ENCODE measurements at regions not wholly inside any gene's neighbourhood (a gene's known extent, or its start where the extent isn't known, plus 50 kb on each side); places are given as distances from the start of the nearest gene placed in this dataset.

DNA sequence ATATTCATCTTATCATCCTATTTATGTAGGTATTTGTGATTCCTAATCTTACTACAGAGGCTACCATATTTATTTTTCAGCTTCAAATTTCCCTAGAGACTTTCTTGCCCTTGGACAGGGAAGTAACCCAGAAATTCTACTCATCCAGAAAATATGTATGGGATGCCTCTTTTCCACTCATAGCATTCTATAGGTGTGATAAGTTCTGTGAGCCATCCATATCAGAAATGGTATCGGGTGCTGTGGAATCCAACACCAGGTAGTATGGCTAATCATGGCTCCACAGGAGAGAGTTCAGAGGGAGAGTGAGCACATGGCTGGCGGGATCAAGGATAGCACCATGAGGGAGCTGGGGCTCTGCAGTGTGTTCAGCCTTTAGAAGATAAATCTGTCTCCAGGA is 349.3 kb upstream of the ACTBL2 start:
- no peak for DNase-seq (ENCODE audit: low read depth in 2 of 3, low spot score in 2 of 3)

DNA sequence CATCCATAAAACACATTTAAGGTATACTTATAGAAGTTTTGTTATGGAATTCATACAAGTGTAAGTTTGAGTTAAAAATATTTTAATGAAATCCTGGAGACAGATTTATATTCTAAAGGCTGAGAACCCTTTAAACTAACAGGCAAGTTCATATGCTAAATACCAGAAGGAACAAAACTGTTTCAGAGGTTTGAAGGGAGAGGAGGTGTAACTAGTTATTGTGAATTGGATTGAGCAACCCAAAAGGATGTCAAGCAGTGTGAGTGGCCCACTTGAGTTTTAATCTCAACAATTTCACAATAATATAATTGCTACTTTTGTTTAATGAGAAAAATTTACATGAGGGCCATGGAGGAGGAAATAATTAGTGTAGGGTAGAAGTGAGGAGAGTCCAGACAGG is 348.5 kb upstream of the ACTBL2 start:
- no peak for DNase-seq (ENCODE audit: low read depth in 2 of 3, low spot score in 2 of 3)

DNA sequence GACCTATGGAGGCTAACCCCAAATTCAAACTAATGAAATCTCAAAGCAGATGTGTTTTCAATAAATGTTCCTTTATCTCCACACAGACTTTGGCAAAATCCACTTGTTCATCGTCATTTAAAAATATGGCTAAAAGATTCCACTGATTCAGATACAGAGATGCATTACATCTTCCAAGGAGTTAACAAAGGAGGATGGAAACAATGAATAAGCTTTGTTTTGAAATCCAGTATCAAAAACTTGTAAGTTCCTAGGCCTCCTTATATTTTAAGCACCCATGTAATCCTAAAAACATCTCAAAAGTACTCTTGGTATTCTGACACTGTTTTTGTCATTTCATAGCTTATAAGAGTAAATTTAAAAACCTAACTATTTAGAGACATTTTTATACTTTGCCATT is 345.6 kb upstream of the ACTBL2 start:
- no peak for DNase-seq (ENCODE audit: low read depth in 2 of 3, low spot score in 2 of 3)

GRCh38 chr5:57825031-57825686 is 342.5 kb upstream of the ACTBL2 start:
- no peak for DNase-seq (ENCODE audit: low read depth in 2 of 3, low spot score in 2 of 3)

- DNase-seq (ENCODE audit: low read depth in 2 of 3, low spot score in 2 of 3): no peak
Measured at GRCh38 chr5:57824623-57825022, 342.0 kb upstream of the ACTBL2 start.

DNA sequence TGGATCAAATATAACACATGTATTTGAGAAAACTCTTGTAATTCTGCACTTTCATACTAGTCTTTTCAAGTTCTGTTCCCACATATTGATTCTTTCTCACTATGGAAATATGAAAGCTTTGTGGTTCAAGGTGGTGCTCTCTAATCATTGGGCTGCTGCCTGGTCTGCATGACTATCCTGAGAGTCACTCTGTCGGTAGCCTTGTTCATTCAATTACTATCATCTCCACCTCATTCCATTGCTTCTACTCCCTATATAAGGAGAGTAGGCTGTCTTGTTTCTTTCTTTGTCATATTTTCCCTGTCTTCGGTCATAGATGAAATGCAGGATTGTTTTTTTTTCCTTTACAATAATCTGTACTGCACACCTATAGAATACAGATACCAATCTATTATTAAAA is 341.4 kb upstream of the ACTBL2 start:
- no peak for DNase-seq (ENCODE audit: low read depth in 2 of 3, low spot score in 2 of 3)

- no peak for DNase-seq (ENCODE audit: low read depth in 2 of 3, low spot score in 2 of 3)
Measured at GRCh38 chr5:57822651-57823050, 340.0 kb upstream of the ACTBL2 start.

GRCh38 chr5:57818397-57818796 is 335.8 kb upstream of the ACTBL2 start:
- no peak for DNase-seq (ENCODE audit: low read depth in 2 of 3, low spot score in 2 of 3)

GRCh38 chr5:57817924-57818323 is 335.3 kb upstream of the ACTBL2 start:
- no peak for DNase-seq (ENCODE audit: low read depth in 2 of 3, low spot score in 2 of 3)

DNA sequence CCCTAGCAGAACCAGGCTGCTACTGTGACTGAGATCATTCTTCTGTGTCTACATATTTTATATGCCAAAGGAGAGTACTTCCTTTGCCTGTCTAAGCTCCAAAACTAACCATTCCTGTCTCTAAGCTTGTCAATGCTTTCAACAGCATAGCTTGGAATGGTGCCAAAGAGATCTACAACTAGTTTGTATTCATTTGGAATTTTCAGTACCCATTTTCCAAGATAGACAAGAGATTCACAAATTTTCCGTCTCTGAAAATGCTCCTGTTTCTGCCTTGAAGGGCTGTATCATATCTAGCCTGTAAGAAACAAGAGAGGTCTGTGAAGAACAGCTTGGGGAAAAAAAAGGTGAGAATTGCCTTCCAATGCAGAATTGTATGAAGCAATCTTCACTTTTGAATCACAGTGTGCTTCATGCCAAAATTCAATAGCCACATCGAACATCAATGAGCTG is 334.4 kb upstream of the ACTBL2 start:
- DNase-seq (ENCODE audit: low read depth in 2 of 3, low spot score in 2 of 3): no peak

GRCh38 chr5:57816108-57816507 is 333.5 kb upstream of the ACTBL2 start:
- no peak for DNase-seq (ENCODE audit: low read depth in 2 of 3, low spot score in 2 of 3)

DNA sequence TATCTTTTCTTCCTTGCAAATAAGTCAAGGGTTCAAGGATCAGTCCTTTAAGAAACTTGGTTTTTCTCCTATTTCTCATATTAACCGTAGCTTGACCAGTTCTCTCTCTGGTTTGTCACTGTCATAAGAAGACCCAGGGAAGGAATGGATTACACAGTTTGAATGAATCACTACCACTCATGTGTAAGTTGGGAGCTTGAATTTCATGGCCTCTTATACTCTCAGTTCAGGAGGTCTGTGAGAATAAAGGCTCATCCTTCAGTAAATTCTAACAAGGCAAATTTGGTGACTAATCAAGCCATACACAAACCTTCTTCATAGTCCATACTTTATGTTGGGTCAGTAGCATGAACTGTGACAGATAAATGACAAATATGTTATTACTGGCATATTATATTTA is 323.1 kb upstream of the ACTBL2 start:
- DNase-seq (ENCODE audit: low read depth in 2 of 3, low spot score in 2 of 3): no peak

- DNase-seq (ENCODE audit: low read depth in 2 of 3, low spot score in 2 of 3): no peak
Measured at GRCh38 chr5:57805170-57805569, 322.6 kb upstream of the ACTBL2 start.

- no peak for DNase-seq (ENCODE audit: low read depth in 2 of 3, low spot score in 2 of 3)
Measured at GRCh38 chr5:57804505-57804904, 321.9 kb upstream of the ACTBL2 start.

GRCh38 chr5:57804007-57804444 is 321.4 kb upstream of the ACTBL2 start:
- DNase-seq (ENCODE audit: low read depth in 2 of 3, low spot score in 2 of 3): no peak

DNA sequence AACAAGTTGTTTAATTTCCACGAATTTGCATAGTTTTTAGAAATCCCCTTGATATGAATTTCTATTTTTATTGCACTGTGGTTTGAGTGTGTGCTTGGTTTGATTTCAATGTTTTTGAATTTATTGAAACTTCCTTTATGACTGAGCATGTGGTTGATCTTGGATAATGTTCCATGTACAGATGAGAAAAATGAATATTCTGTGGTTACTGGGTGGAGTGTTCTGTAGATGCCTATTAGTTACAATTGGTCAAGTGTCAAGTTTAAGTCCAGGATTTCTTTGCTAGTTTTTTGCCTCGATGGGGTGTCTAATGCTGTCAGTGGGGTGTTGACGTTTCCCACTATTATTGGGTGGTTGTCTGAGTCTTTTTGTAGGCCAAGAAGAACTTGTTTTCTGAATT is 319.5 kb upstream of the ACTBL2 start:
- no peak for DNase-seq (ENCODE audit: low read depth in 2 of 3, low spot score in 2 of 3)

DNA sequence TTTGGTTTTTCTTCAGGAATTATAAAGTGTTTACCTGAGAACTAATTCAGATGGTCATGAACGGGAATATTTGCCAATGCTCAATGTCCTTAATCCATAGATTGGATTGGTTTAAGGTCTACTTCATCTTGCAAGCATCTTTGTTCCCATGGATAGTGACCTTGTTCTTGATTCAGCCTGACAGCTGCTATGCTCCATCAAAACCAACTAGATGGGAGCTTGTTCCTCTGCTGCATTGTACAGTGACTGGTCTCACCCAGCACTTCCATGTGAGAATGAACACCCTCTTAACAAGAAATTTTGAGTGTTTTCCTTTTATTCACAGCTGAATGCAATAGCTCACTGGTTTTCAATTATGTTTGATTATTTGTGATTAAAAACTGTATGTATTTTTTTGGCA is 312.6 kb upstream of the ACTBL2 start:
- no peak for DNase-seq (ENCODE audit: low read depth in 2 of 3, low spot score in 2 of 3)

- no peak for DNase-seq (ENCODE audit: low read depth in 2 of 3, low spot score in 2 of 3)
Measured at GRCh38 chr5:57791875-57792274, 309.3 kb upstream of the ACTBL2 start.

- DNase-seq (ENCODE audit: low read depth in 2 of 3, low spot score in 2 of 3): no peak
Measured at GRCh38 chr5:57785946-57786345, 303.3 kb upstream of the ACTBL2 start.

DNA sequence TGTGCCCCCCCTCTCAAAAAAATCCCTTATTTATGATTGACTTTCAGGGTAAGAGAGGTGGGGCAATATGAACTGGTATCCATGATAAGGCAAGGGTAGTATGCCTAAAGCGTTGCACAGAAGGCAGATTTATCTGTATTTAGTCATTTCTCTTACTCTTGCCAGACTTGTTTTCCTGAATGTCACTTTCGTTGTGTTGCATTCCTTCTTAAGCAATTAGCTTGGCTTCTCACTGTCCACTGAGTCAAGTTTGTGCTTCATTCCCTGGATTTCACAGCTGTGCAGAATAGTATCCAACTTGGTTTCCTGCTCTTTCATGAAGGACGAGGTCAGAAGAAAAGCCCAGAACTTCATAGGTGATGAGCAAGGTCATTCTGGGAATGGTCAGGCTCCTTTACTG is 301.5 kb upstream of the ACTBL2 start:
- DNase-seq (ENCODE audit: low read depth in 2 of 3, low spot score in 2 of 3): no peak

GRCh38 chr5:57783693-57784092 is 301.1 kb upstream of the ACTBL2 start:
- DNase-seq (ENCODE audit: low read depth in 2 of 3, low spot score in 2 of 3): no peak

- no peak for DNase-seq (ENCODE audit: low read depth in 2 of 3, low spot score in 2 of 3)
Measured at GRCh38 chr5:57780961-57781325, 298.3 kb upstream of the ACTBL2 start.

DNA sequence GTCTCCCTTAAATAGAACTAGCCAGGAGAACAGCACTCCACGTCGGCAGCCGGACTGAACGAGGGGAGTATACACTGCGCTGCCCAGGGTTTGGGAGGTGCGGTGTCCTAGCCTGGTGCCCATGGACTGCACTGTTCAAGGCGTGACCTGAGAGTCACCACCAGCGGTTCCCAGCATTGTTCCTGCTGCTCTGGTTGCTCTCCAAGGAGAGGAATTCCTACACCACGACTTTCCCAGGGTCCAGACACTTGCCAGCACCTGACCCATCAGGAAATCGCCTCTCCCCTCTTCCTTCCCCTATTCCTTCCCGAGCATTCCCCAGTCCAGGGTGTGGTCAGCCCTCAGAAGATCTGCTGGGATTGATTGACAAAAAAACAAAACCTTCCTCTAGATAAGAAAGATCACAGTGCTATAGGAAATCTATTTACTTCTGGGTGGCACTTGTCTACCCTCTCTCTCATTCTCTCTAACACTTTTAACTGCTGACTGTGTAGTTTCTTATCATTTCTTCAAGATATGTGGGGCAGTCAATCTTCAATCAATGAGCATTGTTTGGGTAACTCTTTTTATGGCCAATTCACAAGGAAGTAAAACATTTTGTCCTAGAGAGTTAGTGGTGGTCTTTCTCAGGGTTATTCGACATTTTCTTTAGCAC is 297.8 kb upstream of the ACTBL2 start:
- DNase-seq (ENCODE audit: low read depth in 2 of 3, low spot score in 2 of 3): no peak
